IMR-90 (cell line): ENCODE measurements at regions not wholly inside any gene's neighbourhood (a gene's known extent, or its start where the extent isn't known, plus 50 kb on each side); places are given as distances from the start of the nearest gene placed in this dataset.

ENCODE experiments used
- ATAC-seq: fragments of 200-7000 bp; cut with Tn5 transposase; 2 replicates; pipeline ENCODE4 v1.9.1; 2020; ENCODE audit warnings: low read depth, mild to moderate bottlenecking, moderate library complexity
- BruUV-seq: library from RNA; stranded (reverse); fragments of 400-500 nt; replicated peaks from 2 replicates; lab custom pipeline; 2021; lab: Mats Ljungman, UMichigan
- CTCF ChIA-PET: fragments of 300-600 bp; formaldehyde crosslinking; extraction: SDS; loops from one replicate; lab custom pipeline; 2021; ENCODE audit warnings: antibody characterized with exemption; lab: Yijun Ruan, JAX
- POLR2A ChIA-PET: fragments of 300-600 bp; sonication (Branson Sonifier 250); formaldehyde crosslinking; loops from one replicate; lab custom pipeline; 2022; ENCODE audit warnings: antibody characterized with exemption; ENCODE audit not compliant: unreplicated experiment; lab: Charles Lee
- DNase-seq: peaks from one replicate; pipeline ENCODE4 v3.0.0; 2013
- H2AFZ ChIP-seq: replicated peaks from 2 replicates; pipeline ENCODE3; 2013; ENCODE audit warnings: low read length, mild to moderate bottlenecking; ENCODE audit not compliant: poor library complexity
- H2AK5ac ChIP-seq: 2 replicates; pipeline ENCODE4 v1.6.1; 2013; ENCODE audit warnings: low read depth, low read length, inconsistent platforms
- H2AK9ac ChIP-seq: replicated peaks from 2 replicates; pipeline ENCODE3; 2013; ENCODE audit warnings: mild to moderate bottlenecking, low read depth, low read length, moderate library complexity; ENCODE audit not compliant: poor library complexity
- H2BK120ac ChIP-seq: 2 replicates; pipeline ENCODE4 v1.6.1; 2013; ENCODE audit warnings: low read depth, low read length, inconsistent platforms
- H2BK15ac ChIP-seq: 3 replicates; pipeline ENCODE4 v1.6.1; 2013; ENCODE audit warnings: low read depth, low read length, inconsistent platforms
- H2BK20ac ChIP-seq: 2 replicates; pipeline ENCODE4 v1.6.1; 2013; ENCODE audit warnings: low read depth, mild to moderate bottlenecking, inconsistent platforms, low read length, moderate library complexity
- H2BK5ac ChIP-seq: 2 replicates; pipeline ENCODE4 v1.6.1; 2013; ENCODE audit warnings: mild to moderate bottlenecking, low read depth, low read length, inconsistent platforms; ENCODE audit not compliant: poor library complexity, severe bottlenecking
- H3K14ac ChIP-seq: replicated peaks from 2 replicates; pipeline ENCODE4 v1.6.1; 2013; ENCODE audit warnings: low read depth, low read length, inconsistent platforms
- H3K18ac ChIP-seq: 2 replicates; pipeline ENCODE4 v1.6.1; 2013; ENCODE audit warnings: low read depth, low read length, control low read depth
- H3K23ac ChIP-seq: 2 replicates; pipeline ENCODE4 v1.6.1; 2013; ENCODE audit warnings: low read depth, low read length, inconsistent platforms
- H3K27ac ChIP-seq: 2 replicates; pipeline ENCODE4 v1.5.1; 2013; ENCODE audit warnings: mild to moderate bottlenecking, control low read depth, low read length; ENCODE audit not compliant: insufficient read depth
- H3K27me3 ChIP-seq: 2 replicates; pipeline ENCODE4 v1.6.1; 2013; ENCODE audit warnings: low read length; ENCODE audit not compliant: control insufficient read depth, insufficient read depth
- H3K36me3 ChIP-seq: 2 replicates; pipeline ENCODE4 v1.6.1; 2013; ENCODE audit warnings: low read length, mixed read lengths; ENCODE audit not compliant: control insufficient read depth, insufficient read depth
- H3K4ac ChIP-seq: 2 replicates; pipeline ENCODE4 v1.6.1; 2013; ENCODE audit warnings: low read depth, low read length, inconsistent platforms
- H3K4me1 ChIP-seq: 2 replicates; pipeline ENCODE4 v1.6.1; 2013; ENCODE audit warnings: low read length, mixed read lengths; ENCODE audit not compliant: control insufficient read depth, insufficient read depth
- H3K4me2 ChIP-seq: 2 replicates; pipeline ENCODE4 v1.6.1; 2013; ENCODE audit warnings: low read depth, mild to moderate bottlenecking, control low read depth, low read length, moderate library complexity
- H3K4me3 ChIP-seq: 2 replicates; pipeline ENCODE4 v1.5.1; 2013; ENCODE audit warnings: low read depth, mild to moderate bottlenecking, control low read depth, low read length, moderate library complexity; ENCODE audit not compliant: insufficient read depth
- H3K56ac ChIP-seq: 2 replicates; pipeline ENCODE4 v1.6.1; 2013; ENCODE audit warnings: low read length, inconsistent platforms; ENCODE audit not compliant: insufficient read depth; ENCODE audit errors: extremely low read depth
- H3K79me1 ChIP-seq, 2 experiments: 2 replicates each; pipeline ENCODE4 v1.6.1; 2013; ENCODE audit warnings: low read length in 2 of 2, inconsistent platforms in 1 of 2, low read depth in 1 of 2
- H3K9ac ChIP-seq: 2 replicates; pipeline ENCODE4 v1.6.1; 2013; ENCODE audit warnings: low read depth, low read length, control low read depth
- H3K9me1 ChIP-seq: 2 replicates; pipeline ENCODE4 v1.6.1; 2013; ENCODE audit warnings: low read length, inconsistent platforms; ENCODE audit not compliant: insufficient read depth
- H3K9me3 ChIP-seq: 2 replicates; pipeline ENCODE4 v1.6.1; 2013; ENCODE audit warnings: low read length; ENCODE audit not compliant: control insufficient read depth, insufficient read depth
- H4K20me1 ChIP-seq: 2 replicates; pipeline ENCODE4 v1.6.1; 2013; ENCODE audit warnings: low read length, inconsistent platforms; ENCODE audit not compliant: insufficient read depth
- H4K5ac ChIP-seq: 2 replicates; pipeline ENCODE4 v1.6.1; 2013; ENCODE audit warnings: mild to moderate bottlenecking, low read depth, low read length, control low read depth
- H4K8ac ChIP-seq, 2 experiments: 2 replicates each; pipeline ENCODE4 v1.6.1; 2013; ENCODE audit warnings: low read depth in 2 of 2, low read length in 2 of 2, control low read depth in 1 of 2, inconsistent platforms in 1 of 2
- H4K91ac ChIP-seq: 2 replicates; pipeline ENCODE4 v1.6.1; 2013; ENCODE audit warnings: low read depth, low read length, inconsistent platforms; ENCODE audit not compliant: insufficient read depth
- CTCF ChIP-seq: conservative IDR thresholded peaks from 2 replicates; pipeline ENCODE4 v1.5.1; 2012; ENCODE audit warnings: mild to moderate bottlenecking, low read depth, low read length, improper control_type of control experiment
- MAZ ChIP-seq: IDR thresholded peaks from 2 replicates; pipeline ENCODE4 v1.6.1; 2012; ENCODE audit warnings: low read depth, mild to moderate bottlenecking, low read length, improper control_type of control experiment, moderate library complexity, borderline replicate concordance
- MXI1 ChIP-seq: IDR thresholded peaks from 2 replicates; pipeline ENCODE4 v1.6.1; 2012; ENCODE audit warnings: low read depth, mild to moderate bottlenecking, low read length, moderate library complexity, borderline replicate concordance
- NFE2L2 ChIP-seq: fragments of 150-350 bp; IDR thresholded peaks from 2 replicates; pipeline ENCODE4 v1.6.1; 2016; ENCODE audit warnings: low read depth, mild to moderate bottlenecking, low read length
- POLR2A ChIP-seq: IDR thresholded peaks from 2 replicates; pipeline ENCODE4 v1.6.1; 2012; ENCODE audit warnings: mild to moderate bottlenecking, low read depth, low read length
- RAD21 ChIP-seq: IDR thresholded peaks from 2 replicates; pipeline ENCODE4 v1.6.1; 2012; ENCODE audit warnings: low read length, improper control_type of control experiment
- RCOR1 ChIP-seq: IDR thresholded peaks from 2 replicates; pipeline ENCODE4 v1.6.1; 2012; ENCODE audit warnings: mild to moderate bottlenecking, low read length, improper control_type of control experiment; ENCODE audit not compliant: insufficient replicate concordance
- SMC3 ChIP-seq: fragments of 150-350 bp; IDR thresholded peaks from 2 replicates; pipeline ENCODE4 v1.6.1; 2016; ENCODE audit warnings: low read depth, mild to moderate bottlenecking, antibody characterized with exemption, low read length, moderate library complexity
- WGBS, 2 experiments: methylation state at CpG; one replicate each; pipeline versions ENCODE4 v1.1.5 to v1.1.7; 2013; ENCODE audit warnings: missing lambda C conversion rate in 2 of 2; ENCODE audit not compliant: insufficient read length in 1 of 2; ENCODE audit errors: extremely low coverage in 2 of 2; 5-methylcytosine and 5-hydroxymethylcytosine counted together
- dilution Hi-C: fragments of 300-500 bp; cut with HindIII; formaldehyde crosslinking; loops from one replicate; pipeline ENCODE4 v1.14.3; 2018; ENCODE audit warnings: low sequenced_read_pairs; ENCODE audit not compliant: unreplicated experiment
- in situ Hi-C: fragments of 300-500 bp; cut with MboI; formaldehyde crosslinking; loops from 3 replicates; pipeline ENCODE4 v1.14.3; 2019; ENCODE audit warnings: low sequenced_read_pairs, inconsistent platforms, mixed read lengths
- intact Hi-C: fragments of 100-400 bp; cut with micrococcal nuclease; formaldehyde crosslinking; loops from 2 replicates; pipeline ENCODE4 v1.10.0; 2022
- TF ChIP-seq, protein P1 (sequence below): fragments of 150-350 bp; IDR thresholded peaks from 2 replicates; pipeline ENCODE4 v1.6.1; 2016; ENCODE audit warnings: low read depth, mild to moderate bottlenecking, low read length, moderate library complexity, borderline replicate concordance

DNA sequence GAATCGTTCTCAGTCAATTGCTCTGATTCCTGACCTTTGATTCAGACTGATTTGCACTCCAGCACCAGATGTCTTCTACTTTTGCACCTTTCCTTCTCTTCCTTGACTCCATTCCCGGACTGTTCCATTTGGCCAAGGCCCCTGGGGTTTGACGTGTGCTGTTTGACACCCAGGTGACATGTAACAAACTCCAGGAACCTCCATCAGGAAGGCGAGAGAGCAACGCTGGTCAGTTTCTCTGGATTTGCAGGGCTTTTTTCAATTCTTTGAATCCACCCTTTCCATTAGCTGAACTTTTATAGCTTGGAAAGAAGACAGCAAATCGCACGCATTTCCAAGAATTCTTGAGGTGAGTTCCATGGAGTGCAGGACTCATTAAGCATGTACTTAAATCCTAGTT, 98.4 kb upstream of the FOXF1 start:
- DNase-seq (no peak), ATAC-seq (no peak)
- TF ChIP-seq RAD21 (no peak), SMC3 (no peak), CTCF (no peak), NFE2L2 (no peak), RCOR1 (no peak), POLR2A (no peak), MAZ (no peak), MXI1 (no peak)
- TF ChIP-seq, protein P1, sequence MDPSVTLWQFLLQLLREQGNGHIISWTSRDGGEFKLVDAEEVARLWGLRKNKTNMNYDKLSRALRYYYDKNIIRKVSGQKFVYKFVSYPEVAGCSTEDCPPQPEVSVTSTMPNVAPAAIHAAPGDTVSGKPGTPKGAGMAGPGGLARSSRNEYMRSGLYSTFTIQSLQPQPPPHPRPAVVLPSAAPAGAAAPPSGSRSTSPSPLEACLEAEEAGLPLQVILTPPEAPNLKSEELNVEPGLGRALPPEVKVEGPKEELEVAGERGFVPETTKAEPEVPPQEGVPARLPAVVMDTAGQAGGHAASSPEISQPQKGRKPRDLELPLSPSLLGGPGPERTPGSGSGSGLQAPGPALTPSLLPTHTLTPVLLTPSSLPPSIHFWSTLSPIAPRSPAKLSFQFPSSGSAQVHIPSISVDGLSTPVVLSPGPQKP = no peak
- CTCF ChIA-PET = no interaction called here
- Histone ChIP-seq H3K4ac (no peak overlapping the region), H3K18ac (no peak overlapping the region), H2BK15ac (no peak overlapping the region), H2AFZ (no peak overlapping the region), H3K56ac (no peak overlapping the region), H3K27ac (no peak overlapping the region), H3K9me3 (peaks cover 22% of the 10 kb centered on the region), H3K14ac (no peak overlapping the region), H4K20me1 (no peaks in the 10 kb centered on the region), H3K27me3 (no peaks in the 10 kb centered on the region), H2BK20ac (no peak overlapping the region), H2BK5ac (no peak overlapping the region), H4K91ac (no peak overlapping the region), H3K4me3 (no peak overlapping the region), H2AK5ac (no peak overlapping the region), H2AK9ac (no peak overlapping the region), H3K23ac (no peak overlapping the region), H4K5ac (no peak overlapping the region), H3K4me2 (no peak overlapping the region), H3K79me1 (no peaks in the 10 kb centered on the region; a peak in 1 of 4 replicates), H4K8ac (no peak overlapping the region), H3K9ac (no peak overlapping the region), H2BK120ac (no peak overlapping the region), H3K9me1 (no peaks in the 10 kb centered on the region), H3K36me3 (no peaks in the 10 kb centered on the region), H3K4me1 (peaks cover 6% of the 10 kb centered on the region; the same call in 1 of the 2 replicates)
- in situ Hi-C loops = no loop called here
- intact Hi-C loops = no loop called here
- dilution Hi-C loops = no loop called here
- no TSS peak for BruUV-seq
- 65% methylated on average over 5 of the region's 7 CpGs; no CpG with 5 or more reads in 1 of the 2 experiments for WGBS, 2 experiments
- POLR2A ChIA-PET = no interaction called here
